ENCODE measurements at regions not wholly inside any gene's neighbourhood (a gene's known extent, or its start where the extent isn't known, plus 50 kb on each side); places are given as distances from the start of the nearest gene placed in this dataset.

DNA sequence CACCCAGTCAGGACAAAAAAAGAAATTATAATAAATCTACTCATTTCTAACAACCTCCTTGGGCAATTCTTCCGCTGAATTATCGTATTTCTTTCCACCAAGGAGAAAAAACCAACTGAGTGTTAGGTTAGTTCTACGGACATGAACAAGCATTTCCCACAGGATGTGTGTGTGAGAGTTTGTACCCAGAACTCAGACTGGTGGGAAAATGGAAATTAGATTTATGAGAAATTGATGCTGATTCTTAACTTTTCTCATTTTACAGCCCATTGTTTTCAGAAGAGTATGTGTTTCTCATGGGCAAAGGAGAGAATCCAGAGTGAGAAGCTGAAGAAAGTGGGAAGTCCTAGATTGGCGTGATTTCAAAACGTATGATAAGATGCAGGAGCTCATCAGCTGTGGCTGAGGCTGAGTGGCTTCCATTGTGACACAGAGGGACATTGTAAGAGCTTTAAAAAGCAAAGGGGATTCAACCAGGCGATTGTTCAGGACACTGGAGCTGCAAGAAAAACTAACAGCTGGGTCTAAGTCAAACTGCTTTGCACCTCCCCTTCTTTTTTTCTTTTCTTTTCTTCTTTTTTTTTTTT lies 184.7 kb upstream of the ARGLU1 start:
- TF ChIP-seq, protein P1, sequence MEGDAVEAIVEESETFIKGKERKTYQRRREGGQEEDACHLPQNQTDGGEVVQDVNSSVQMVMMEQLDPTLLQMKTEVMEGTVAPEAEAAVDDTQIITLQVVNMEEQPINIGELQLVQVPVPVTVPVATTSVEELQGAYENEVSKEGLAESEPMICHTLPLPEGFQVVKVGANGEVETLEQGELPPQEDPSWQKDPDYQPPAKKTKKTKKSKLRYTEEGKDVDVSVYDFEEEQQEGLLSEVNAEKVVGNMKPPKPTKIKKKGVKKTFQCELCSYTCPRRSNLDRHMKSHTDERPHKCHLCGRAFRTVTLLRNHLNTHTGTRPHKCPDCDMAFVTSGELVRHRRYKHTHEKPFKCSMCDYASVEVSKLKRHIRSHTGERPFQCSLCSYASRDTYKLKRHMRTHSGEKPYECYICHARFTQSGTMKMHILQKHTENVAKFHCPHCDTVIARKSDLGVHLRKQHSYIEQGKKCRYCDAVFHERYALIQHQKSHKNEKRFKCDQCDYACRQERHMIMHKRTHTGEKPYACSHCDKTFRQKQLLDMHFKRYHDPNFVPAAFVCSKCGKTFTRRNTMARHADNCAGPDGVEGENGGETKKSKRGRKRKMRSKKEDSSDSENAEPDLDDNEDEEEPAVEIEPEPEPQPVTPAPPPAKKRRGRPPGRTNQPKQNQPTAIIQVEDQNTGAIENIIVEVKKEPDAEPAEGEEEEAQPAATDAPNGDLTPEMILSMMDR (IDR thresholded peaks at IDR 0.05; ENCODE audit: low read depth, low read length, missing control alignments): no peak
- in situ Hi-C loops (cut with HindIII; ENCODE audit: low sequenced_read_pairs): no loop called here
- no peak overlapping the region for H3K4me3 ChIP-seq (ENCODE audit: low read depth, low read length)
- no peak for DNase-seq (ENCODE audit: low read depth)

DNA sequence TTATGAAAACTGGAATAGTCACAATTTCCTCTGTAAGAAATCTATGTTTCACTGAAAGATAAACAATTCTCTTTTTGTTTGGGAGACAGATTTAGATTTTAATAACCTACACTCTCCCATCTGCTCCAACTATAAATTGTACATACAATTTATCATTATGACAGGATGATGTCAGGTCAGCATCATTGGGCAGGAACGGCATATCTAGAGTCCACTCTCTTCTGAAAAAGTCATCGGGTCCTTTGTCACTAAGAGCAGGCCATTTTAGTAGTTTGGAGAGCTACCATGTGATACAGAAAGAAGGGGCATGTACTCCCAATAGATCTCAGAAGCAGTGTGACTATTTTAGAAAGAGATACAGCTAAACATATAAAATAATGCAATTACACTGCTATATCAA lies 180.8 kb upstream of the ARGLU1 start:
- TF ChIP-seq, protein P1 (IDR thresholded peaks at IDR 0.05; ENCODE audit: low read depth, low read length, missing control alignments): no peak
- H3K4me3 ChIP-seq (ENCODE audit: low read depth, low read length): no peak overlapping the region
- no peak for DNase-seq (ENCODE audit: low read depth)
- in situ Hi-C loops (cut with HindIII; ENCODE audit: low sequenced_read_pairs): no loop called here

DNA sequence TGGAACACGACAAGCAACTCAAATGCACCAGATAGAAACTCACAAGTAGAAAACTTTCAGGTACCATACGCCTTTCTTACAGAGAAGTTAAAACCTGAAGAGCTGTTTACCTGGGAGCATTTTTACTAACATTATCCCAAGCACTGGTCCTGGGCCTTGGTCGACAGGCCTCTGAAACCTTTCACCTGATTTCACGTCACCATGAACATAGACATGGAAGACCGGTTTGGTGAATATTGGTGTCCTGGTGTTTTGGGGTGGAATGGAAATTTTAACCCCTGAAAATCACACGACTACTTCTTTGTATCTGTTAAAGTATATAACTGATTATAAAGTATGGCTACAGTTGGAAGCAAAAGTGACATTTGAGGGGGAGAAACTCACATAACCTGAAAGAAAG lies 176.6 kb upstream of the ARGLU1 start:
- in situ Hi-C loops (cut with HindIII; ENCODE audit: low sequenced_read_pairs): no loop called here
- no peak overlapping the region for H3K4me3 ChIP-seq (ENCODE audit: low read depth, low read length)
- TF ChIP-seq, protein P1 (IDR thresholded peaks at IDR 0.05; ENCODE audit: low read depth, low read length, missing control alignments): no peak
- DNase-seq (ENCODE audit: low read depth): no peak

DNA sequence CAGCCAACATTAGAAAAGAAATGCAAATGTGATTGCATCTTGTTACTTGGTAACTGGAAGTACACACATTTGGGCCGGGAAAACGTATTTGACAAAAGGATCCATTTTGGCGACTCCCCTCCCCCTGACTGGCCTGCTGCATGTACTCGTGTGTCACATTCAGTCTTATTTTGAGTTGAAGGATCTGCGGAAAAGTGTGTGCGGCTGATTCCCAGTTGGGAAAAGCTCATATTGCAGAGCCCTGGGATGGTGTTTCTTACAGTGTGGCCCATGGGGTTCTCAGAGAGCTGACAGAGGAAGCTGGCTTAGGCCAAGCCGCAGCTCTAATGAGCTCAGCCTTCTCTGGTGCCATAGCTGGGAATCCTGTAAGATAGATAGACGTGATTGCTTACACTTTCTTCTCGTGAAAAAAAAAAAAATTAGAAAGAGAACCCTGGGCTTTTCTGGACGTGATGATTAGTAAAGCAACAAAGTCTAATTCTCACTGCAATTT lies 170.3 kb upstream of the ARGLU1 start:
- H3K4me3 ChIP-seq (ENCODE audit: low read depth, low read length): no peak overlapping the region
- in situ Hi-C loops (cut with HindIII; ENCODE audit: low sequenced_read_pairs): no loop called here
- no peak for DNase-seq (ENCODE audit: low read depth)
- TF ChIP-seq, protein P1 (IDR thresholded peaks at IDR 0.05; ENCODE audit: low read depth, low read length, missing control alignments): no peak

DNA sequence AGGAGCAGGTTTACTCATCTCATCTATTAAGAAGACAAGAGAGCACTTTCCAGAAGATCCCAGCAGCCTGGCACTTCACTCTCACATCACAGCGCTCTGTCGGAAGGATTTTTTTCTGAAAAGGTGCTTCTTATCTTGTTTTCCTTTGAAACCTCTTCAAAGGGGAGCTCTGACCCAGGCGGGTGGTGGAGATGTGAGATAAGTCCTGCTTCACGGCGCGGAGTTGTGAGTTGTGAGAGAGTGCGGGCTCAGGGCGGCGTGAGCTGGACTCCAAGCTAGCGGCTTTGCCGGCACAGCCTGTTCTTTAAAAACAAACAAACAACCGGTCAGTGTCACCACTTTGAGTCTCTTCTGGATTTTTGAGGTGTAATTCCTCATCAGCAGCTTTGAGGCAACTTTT lies 169.0 kb upstream of the ARGLU1 start:
- DNase-seq (ENCODE audit: low read depth): no peak
- no peak overlapping the region for H3K4me3 ChIP-seq (ENCODE audit: low read depth, low read length)
- in situ Hi-C loops (cut with HindIII; ENCODE audit: low sequenced_read_pairs): no loop called here

DNA sequence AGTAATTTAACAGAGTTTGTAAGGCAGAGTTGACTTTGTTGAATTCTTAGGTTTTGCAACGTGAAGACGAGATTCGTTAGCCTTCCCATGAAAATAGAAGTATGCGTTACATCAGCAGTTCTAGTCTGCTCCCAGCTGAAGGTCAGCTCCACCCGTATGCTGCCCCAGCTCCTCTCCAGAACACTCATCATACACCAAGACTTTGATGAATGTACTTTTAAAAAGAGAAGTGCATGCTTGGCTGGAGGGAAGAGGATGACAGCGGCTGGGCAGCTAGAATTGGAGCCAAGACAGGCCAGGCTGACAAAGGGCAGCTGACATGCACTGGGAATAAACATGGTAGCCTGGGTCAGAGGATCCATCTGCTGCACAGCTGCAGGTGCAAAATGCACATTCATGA lies 166.3 kb upstream of the ARGLU1 start:
- TF ChIP-seq, protein P1 (IDR thresholded peaks at IDR 0.05; ENCODE audit: low read depth, low read length, missing control alignments): no peak
- no peak overlapping the region for H3K4me3 ChIP-seq (ENCODE audit: low read depth, low read length)
- in situ Hi-C loops (cut with HindIII; ENCODE audit: low sequenced_read_pairs): no loop called here
- DNase-seq (ENCODE audit: low read depth): no peak

More for the DNA sequence above, 169.0 kb upstream of the ARGLU1 start:
- TF ChIP-seq, protein P1 (IDR thresholded peaks at IDR 0.05; ENCODE audit: low read depth, low read length, missing control alignments): no peak

Measured in astrocyte of the cerebellum (primary cell).